Gastrocnemius medialis (tissue), 4 donors: ENCODE measurements at regions not wholly inside any gene's neighbourhood (a gene's known extent, or its start where the extent isn't known, plus 50 kb on each side); places are given as distances from the start of the nearest gene placed in this dataset.

Experiments
- ATAC-seq, 2 donors: fragments of 150-250 bp; one replicate each; pipeline ENCODE4 v1.9.1; 2016
- DNase-seq, 2 donors: peaks; one replicate each; pipeline ENCODE4 v3.0.0-alpha.2; 2019
- H3K27ac ChIP-seq, 4 donors: fragments of 200-600 bp; sonication (generic); 1 replicate in 1 of 4; 2 replicates in 3 of 4; pipeline ENCODE4 v1.5.1; 2016 to 2018; ENCODE audit warnings: mild to moderate bottlenecking in 2 of 4, moderate library complexity in 1 of 4
- H3K27me3 ChIP-seq, 3 donors: fragments of 200-600 bp; sonication (generic) in 2 of 3; 1 replicate in 1 of 3; 2 replicates in 2 of 3; pipeline versions ENCODE4 v1.5.1 to v1.6.0; 2016 to 2019; ENCODE audit warnings: mild to moderate bottlenecking in 1 of 3, moderate library complexity in 1 of 3
- H3K36me3 ChIP-seq, 2 donors: fragments of 200-600 bp; sonication (generic) in 1 of 2; one replicate each; pipeline ENCODE4 v1.5.1; 2017 to 2018
- H3K4me1 ChIP-seq, 2 donors: fragments of 200-600 bp; sonication (generic) in 1 of 2; one replicate each; pipeline ENCODE4 v1.5.1; 2016 to 2017; ENCODE audit warnings: mild to moderate bottlenecking in 2 of 2
- H3K4me3 ChIP-seq, 4 donors: fragments of 200-600 bp; sonication (generic) in 3 of 4; 1 replicate in 1 of 4; 2 replicates in 3 of 4; pipeline ENCODE4 v1.5.1; 2016 to 2019; ENCODE audit warnings: mild to moderate bottlenecking in 2 of 4
- H3K9me3 ChIP-seq, 3 donors: fragments of 200-600 bp; sonication (generic) in 2 of 3; 1 replicate in 1 of 3; 2 replicates in 2 of 3; pipeline ENCODE4 v1.5.1; 2016 to 2019
- POLR2A ChIP-seq, 2 donors: fragments of 450-650 bp; IDR thresholded peaks; one replicate each; pipeline ENCODE4 v1.6.1; 2017; ENCODE audit warnings: antibody characterized with exemption in 2 of 2, mild to moderate bottlenecking in 2 of 2, moderate library complexity in 2 of 2
- in situ Hi-C, 4 donors: fragments of 200-750 bp; cut with MboI; loops; one replicate each; pipeline versions ENCODE4 v1.15.0 to v1.8.0; 2017; ENCODE audit warnings: low sequenced_read_pairs in 4 of 4
- intact Hi-C: fragments of 100-400 bp; cut with DNase I; formaldehyde crosslinking; loops from one replicate; pipeline ENCODE4 v1.15.1; 2023; ENCODE audit warnings: low total_unique reads
- TF ChIP-seq, protein P1 (sequence below), 5 experiments: fragments of 450-650 bp in 3 of 5; fragments of 200-600 bp in 2 of 5; sonication (generic) in 2 of 5; IDR thresholded peaks in 4 of 5; conservative IDR thresholded peaks in 1 of 5; 1 replicate in 4 of 5; 2 replicates in 1 of 5; pipeline ENCODE4 v1.5.1; 2016 to 2019; ENCODE audit warnings: antibody characterized with exemption in 5 of 5, mild to moderate bottlenecking in 3 of 5, moderate library complexity in 3 of 5

DNA sequence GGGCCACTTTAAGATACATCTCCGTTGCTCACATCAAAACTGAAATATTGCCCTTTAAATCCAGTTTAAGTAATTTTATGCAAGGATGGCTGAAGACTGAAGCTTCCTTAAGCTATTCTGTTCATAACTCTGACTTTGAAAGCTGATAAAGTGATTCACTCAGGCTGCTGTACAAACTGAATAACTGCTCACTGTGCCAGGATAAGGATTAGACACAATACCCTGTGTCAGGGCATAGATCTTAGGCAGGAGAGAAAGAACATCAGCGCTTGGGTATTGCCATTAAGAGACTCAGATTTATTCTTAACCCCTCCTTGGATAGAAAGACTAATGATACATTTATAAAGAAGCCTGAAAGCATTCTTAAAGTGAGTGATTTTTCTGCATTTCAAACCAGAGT, 614.5 kb upstream of the ZWINT start:
- H3K9me3 ChIP-seq = no peaks in the 10 kb centered on the region
- H3K27ac ChIP-seq = no peak overlapping the region
- no peaks in the 10 kb centered on the region for H3K27me3 ChIP-seq
- TF ChIP-seq, protein P1, sequence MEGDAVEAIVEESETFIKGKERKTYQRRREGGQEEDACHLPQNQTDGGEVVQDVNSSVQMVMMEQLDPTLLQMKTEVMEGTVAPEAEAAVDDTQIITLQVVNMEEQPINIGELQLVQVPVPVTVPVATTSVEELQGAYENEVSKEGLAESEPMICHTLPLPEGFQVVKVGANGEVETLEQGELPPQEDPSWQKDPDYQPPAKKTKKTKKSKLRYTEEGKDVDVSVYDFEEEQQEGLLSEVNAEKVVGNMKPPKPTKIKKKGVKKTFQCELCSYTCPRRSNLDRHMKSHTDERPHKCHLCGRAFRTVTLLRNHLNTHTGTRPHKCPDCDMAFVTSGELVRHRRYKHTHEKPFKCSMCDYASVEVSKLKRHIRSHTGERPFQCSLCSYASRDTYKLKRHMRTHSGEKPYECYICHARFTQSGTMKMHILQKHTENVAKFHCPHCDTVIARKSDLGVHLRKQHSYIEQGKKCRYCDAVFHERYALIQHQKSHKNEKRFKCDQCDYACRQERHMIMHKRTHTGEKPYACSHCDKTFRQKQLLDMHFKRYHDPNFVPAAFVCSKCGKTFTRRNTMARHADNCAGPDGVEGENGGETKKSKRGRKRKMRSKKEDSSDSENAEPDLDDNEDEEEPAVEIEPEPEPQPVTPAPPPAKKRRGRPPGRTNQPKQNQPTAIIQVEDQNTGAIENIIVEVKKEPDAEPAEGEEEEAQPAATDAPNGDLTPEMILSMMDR (IDR thresholded peaks at IDR 0.05 in 4 of 5, conservative IDR thresholded peaks at IDR 0.05 in 1 of 5) = no peak
- no peak overlapping the region for H3K4me3 ChIP-seq
- in situ Hi-C loops (no loop called here), intact Hi-C loops (no loop called here)
- DNase-seq = no peak
- no peaks in the 10 kb centered on the region for H3K36me3 ChIP-seq
- no peaks in the 10 kb centered on the region for H3K4me1 ChIP-seq
- no peak for ATAC-seq

DNA sequence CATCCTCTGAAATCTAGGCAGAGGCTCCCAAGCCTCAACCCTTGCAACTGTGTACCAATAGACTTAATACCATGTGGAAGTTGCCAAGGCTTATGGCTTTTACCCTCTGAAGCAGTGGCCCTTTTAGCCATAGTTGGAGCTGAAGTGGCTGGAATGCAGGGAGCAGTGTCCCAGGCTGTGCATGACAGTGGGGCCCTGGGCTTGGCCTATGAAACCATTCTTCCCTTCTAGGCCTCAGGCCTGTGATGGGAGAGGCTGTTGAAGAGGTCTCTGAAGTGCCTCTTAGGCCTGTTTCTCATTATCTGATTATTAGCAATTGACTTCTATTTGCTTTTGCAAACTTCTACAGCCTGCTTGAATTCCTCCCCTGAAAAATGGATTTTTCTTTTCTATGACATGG, 612.7 kb upstream of the ZWINT start:
- TF ChIP-seq POLR2A (IDR thresholded peaks at IDR 0.05) = no peak
- TF ChIP-seq, protein P1 (IDR thresholded peaks at IDR 0.05 in 4 of 5, conservative IDR thresholded peaks at IDR 0.05 in 1 of 5) = no peak
- DNase-seq = no peak
- no peak overlapping the region for H3K27ac ChIP-seq
- H3K27me3 ChIP-seq = no peaks in the 10 kb centered on the region
- H3K4me3 ChIP-seq = no peak overlapping the region
- no peaks in the 10 kb centered on the region for H3K4me1 ChIP-seq
- in situ Hi-C loops (no loop called here), intact Hi-C loops (no loop called here)
- no peaks in the 10 kb centered on the region for H3K36me3 ChIP-seq
- no peaks in the 10 kb centered on the region for H3K9me3 ChIP-seq
- ATAC-seq = no peak

DNA sequence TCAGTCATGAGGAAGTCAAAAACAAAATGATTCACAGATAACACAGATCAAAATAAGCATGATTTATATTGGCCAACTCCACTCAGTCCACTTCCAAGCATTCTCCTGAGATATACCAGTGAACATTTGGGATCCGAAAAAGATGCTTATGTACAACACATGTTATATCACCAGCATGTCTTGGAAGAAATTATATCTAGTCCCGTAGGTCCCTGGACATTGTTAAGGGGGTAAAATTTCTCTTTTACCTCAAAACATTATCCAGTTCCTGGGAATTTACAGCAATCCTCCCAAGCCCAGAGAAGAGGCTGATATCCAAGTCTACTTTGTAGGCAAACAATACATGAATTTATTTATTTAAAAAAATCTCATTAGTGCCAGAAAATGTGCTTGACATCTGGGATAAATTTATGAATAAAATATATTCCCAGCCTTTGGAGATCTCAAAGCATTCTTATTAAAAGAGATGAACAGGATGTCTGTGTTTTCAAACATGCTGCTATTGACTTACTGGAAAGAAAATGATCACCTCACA, 582.2 kb upstream of the ZWINT start:
- no peak for ATAC-seq
- intact Hi-C loops (no loop called here), in situ Hi-C loops (no loop called here)
- H3K4me1 ChIP-seq = no peaks in the 10 kb centered on the region
- H3K4me3 ChIP-seq = no peak overlapping the region
- DNase-seq = no peak
- H3K27ac ChIP-seq = no peak overlapping the region
- H3K27me3 ChIP-seq = no peaks in the 10 kb centered on the region
- no peaks in the 10 kb centered on the region for H3K9me3 ChIP-seq
- H3K36me3 ChIP-seq = no peaks in the 10 kb centered on the region
- TF ChIP-seq POLR2A (IDR thresholded peaks at IDR 0.05) = no peak
- TF ChIP-seq, protein P1 (IDR thresholded peaks at IDR 0.05 in 4 of 5, conservative IDR thresholded peaks at IDR 0.05 in 1 of 5) = no peak

DNA sequence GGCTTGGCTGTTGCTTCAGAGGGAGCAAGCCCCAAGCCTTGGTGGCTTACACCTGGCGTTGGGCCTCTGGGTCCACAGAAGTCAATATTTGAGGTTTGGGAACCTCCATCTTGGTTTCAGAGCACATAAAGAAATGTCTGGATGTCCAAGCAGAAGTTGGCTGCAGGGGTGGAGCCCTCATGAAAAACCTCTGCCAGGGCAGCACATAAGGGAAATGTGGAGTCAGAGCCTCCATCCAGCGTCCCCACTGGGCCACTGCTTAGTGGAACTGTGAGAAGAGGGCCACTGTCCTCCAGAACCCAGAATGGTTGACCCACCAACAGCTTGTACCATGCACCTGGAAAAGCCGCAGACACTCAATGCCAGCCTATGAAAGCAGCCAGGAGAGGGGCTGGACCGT, 573.5 kb upstream of the ZWINT start:
- H3K36me3 ChIP-seq = no peaks in the 10 kb centered on the region
- no peak for DNase-seq
- TF ChIP-seq, protein P1 (IDR thresholded peaks at IDR 0.05 in 4 of 5, conservative IDR thresholded peaks at IDR 0.05 in 1 of 5) = no peak
- TF ChIP-seq POLR2A (IDR thresholded peaks at IDR 0.05) = no peak
- H3K9me3 ChIP-seq = no peaks in the 10 kb centered on the region
- H3K27ac ChIP-seq = no peak overlapping the region
- in situ Hi-C loops (no loop called here), intact Hi-C loops (no loop called here)
- ATAC-seq = no peak
- H3K4me1 ChIP-seq = no peaks in the 10 kb centered on the region
- H3K27me3 ChIP-seq = no peaks in the 10 kb centered on the region
- H3K4me3 ChIP-seq = no peak overlapping the region

DNA sequence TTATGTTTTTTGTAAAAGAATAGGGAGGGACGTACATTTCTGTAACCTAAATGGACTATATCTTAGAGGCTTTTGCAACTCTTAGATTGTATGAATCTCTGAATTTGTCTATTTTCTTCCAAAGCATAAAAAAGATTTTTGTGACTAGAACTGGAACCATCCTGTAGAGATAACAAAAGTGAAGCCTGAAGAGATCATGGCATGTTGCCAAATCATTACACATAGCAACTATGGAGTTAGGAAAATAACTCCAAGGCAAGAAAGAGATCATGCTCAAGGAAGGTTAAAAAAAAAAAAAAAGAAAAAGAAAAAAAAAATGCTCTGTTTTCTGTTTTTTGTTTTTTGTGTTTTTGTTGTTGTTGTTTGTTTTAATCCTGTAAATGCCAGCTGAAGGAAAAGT, 567.7 kb upstream of the ZWINT start:
- intact Hi-C loops = no loop called here
- Histone ChIP-seq H3K36me3 (no peaks in the 10 kb centered on the region), H3K9me3 (no peaks in the 10 kb centered on the region), H3K27me3 (no peaks in the 10 kb centered on the region), H3K4me1 (no peaks in the 10 kb centered on the region), H3K27ac (no peak overlapping the region), H3K4me3 (no peak overlapping the region)
- DNase-seq (no peak), ATAC-seq (no peak)
- TF ChIP-seq, protein P1 (IDR thresholded peaks at IDR 0.05 in 4 of 5, conservative IDR thresholded peaks at IDR 0.05 in 1 of 5) = no peak
- no peak for TF ChIP-seq POLR2A (IDR thresholded peaks at IDR 0.05)
- in situ Hi-C loops = no loop called here
